OCI-M2 (cell line): ENCODE measurements at regions not wholly inside any gene's neighbourhood (a gene's known extent, or its start where the extent isn't known, plus 50 kb on each side); places are given as distances from the start of the nearest gene placed in this dataset.

Experiments
- DNase-seq: peaks from one replicate; lab custom pipeline; 2025; ENCODE audit not compliant: unreplicated experiment; lab: John Stamatoyannopoulos, UW

GRCh38 chr15:94887391-94887790, 656.0 kb downstream of the MCTP2 start:
- no peak for DNase-seq

GRCh38 chr15:94889153-94889552, 657.8 kb downstream of the MCTP2 start:
- no peak for DNase-seq

GRCh38 chr15:94893091-94893490, 661.7 kb downstream of the MCTP2 start:
- no peak for DNase-seq

- DNase-seq: no peak
Measured at GRCh38 chr15:94894056-94894455, 662.7 kb downstream of the MCTP2 start.

DNA sequence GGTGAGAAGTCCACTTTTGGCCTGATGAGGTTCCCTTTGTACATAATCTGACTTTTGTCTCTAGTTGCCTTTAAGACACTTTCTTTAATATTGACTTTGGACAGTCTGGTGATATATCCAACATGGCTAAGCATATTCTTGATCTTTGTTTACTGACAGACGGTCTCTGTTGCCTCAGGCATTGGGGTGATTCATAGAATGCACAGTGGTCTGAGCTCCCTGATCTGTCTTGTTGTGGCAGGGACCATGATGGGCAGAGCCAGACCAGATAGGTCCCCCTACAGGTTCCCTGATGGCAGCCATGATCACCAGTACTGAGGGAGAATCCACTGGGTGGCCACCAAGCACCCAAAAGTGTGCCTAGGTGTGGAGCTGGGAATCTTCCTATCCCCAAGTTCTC, 678.1 kb downstream of the MCTP2 start:
- no peak for DNase-seq

DNA sequence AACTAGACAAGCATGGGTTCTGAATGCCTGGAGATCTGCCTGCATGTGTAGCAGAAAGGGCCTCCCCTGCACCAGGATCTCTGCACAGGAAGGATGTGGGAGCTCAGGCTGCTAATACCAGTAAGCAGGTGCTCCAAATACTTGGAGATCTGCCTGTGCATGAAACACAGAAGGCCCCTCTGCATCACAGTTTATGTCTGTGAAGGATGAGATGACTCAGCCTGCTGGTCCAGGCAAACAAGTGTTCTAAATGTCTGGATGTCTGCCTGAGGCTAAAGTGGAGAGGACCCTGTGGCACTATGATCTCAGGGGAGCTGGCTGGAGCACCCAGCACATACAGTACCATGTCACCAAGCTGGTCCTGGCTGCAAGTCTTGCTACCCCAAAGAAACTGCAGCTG, 678.8 kb downstream of the MCTP2 start:
- DNase-seq: no peak

DNA sequence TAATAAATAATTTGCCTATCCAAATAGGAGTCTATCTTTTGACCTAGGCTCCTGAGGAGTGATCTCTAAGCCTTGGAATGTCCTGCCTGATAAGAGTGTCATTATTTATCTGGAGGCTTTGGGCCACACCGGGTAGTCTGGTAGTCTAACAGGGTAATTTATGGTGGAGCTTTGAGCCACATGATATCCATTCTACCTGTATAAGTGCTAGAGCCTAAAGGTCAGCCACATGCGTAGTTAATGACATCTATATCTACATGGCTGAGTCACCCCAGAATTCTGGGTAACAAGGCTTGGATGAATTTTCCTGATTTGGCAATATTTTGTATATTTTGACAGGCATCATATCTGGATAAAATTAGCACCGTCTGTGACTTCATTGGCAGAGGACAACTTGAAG, 681.4 kb downstream of the MCTP2 start:
- no peak for DNase-seq

GRCh38 chr15:94917068-94917467, 685.7 kb downstream of the MCTP2 start:
- DNase-seq: no peak

- DNase-seq: no peak
Measured at GRCh38 chr15:94921936-94922335, 690.6 kb downstream of the MCTP2 start.

DNA sequence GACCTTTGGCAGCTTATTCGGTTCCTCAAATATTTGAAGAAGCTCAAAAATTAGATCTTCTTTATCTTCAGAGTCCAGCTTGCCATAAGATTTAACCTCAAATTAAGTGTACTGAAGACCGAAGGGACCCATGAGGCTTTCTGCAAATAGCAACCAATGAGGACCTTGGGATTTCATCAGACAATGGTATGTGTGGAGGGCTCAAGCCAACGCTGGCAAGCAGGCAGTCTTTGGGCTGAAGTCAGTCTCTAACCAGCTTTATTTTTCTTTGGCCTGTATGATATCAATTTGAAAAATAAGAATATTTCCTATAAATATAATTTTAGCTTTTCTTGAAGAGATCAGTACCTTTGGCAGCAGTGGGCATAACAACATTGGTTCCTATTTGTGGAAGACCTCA, 692.7 kb downstream of the MCTP2 start:
- DNase-seq: no peak

- no peak for DNase-seq
Measured at GRCh38 chr15:94924971-94925598, 693.7 kb downstream of the MCTP2 start.

GRCh38 chr15:94925680-94926079, 694.3 kb downstream of the MCTP2 start:
- no peak for DNase-seq

GRCh38 chr15:94927003-94927402, 695.6 kb downstream of the MCTP2 start:
- DNase-seq: no peak

DNA sequence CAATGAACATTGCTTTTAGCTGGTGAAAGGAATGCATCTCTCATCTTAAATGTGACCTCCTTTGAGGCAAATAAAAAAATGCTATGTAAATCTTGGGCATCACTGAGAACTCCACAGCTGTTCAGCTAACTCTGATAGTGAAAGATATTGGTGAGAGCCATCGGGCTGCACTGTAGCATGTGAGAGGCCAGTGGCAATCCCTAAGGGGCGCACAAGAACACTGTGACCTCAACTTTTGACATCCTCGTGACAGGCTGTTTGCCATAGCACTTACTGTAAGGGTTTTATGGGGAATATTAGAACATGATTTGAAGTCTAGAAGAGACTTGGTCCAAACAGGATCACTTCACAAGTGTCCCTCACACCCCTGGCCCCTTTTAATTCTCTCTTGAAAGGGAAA, 697.9 kb downstream of the MCTP2 start:
- no peak for DNase-seq

DNA sequence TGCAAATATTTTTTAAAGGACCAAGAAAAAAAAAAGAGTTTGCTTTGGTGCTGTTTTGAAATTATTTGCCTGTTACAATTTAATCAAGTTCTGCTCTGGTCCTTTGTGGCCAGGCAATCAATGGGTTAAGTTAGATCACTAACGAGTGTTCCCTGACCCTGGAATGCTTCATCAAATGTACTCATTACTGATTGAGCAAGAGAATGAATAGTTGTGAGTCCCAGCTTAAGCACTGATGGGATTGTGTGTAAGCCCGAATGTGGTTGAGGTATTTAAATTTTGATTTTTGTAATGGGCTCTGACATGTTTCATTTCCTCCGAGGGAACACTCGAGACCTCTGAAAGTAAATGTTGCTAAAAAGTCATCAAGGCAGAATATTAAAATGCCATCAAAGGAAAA, 699.1 kb downstream of the MCTP2 start:
- no peak for DNase-seq

GRCh38 chr15:94930960-94931359, 699.6 kb downstream of the MCTP2 start:
- DNase-seq: no peak

- no peak for DNase-seq
Measured at GRCh38 chr15:94934440-94934839, 703.1 kb downstream of the MCTP2 start.

- no peak for DNase-seq
Measured at GRCh38 chr15:94937242-94937641, 705.9 kb downstream of the MCTP2 start.

- no peak for DNase-seq
Measured at GRCh38 chr15:94943888-94944287, 712.5 kb downstream of the MCTP2 start.

DNA sequence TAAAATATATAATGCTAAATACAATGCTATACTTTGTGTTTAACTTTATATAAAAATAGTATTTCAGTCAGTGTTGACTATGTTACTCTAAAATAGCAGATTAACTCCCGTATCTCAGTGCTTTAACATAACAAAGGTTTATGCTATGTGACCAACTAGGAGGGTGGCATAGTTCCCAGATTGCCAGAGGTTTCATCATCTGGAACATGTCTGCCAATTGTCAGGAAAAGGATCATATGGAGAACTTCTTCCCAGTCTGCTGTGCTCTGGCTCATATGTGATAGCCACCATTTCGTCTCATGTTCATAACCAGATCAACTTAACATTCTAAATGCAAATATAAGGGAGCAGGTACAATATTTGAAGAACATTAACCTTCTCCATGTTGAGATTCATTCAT, 720.2 kb downstream of the MCTP2 start:
- DNase-seq: no peak

DNA sequence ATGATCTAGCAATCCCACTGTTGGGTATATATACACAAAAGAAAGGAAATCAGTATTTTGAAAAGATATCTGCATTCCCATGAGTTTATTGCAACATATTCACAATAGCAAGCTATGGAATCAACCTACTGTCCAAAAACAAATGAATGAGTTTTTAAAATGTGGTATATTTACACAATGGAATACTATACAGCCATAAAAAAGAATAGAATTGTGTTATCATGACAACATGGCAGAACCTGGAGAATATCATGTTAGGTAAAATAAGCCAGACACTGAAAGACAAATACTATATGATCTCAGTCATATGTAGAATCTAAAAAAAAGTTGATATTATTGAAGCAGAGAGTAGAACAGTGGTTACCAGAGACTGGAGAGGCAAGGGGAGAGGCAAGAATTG, 732.6 kb downstream of the MCTP2 start:
- DNase-seq: no peak

DNA sequence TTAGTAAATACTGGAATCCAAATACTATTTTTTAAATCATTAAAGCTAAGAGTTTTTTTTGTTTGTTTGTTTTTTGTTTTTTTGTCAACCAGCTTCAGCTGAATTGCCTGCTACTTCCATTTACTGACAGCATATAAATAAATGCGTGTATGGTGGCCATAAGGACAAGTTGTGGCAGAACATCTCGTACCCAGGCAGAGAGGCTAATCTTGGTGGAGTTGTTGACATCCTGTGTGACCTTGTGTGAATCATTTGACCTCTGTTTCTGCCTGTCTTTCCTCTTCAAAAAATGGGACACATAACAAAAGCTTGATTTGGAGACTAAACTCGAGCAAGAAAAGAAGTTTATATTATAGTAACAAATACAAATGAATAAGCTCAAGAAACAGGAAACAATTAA, 734.2 kb downstream of the MCTP2 start:
- DNase-seq: no peak

- no peak for DNase-seq
Measured at GRCh38 chr15:94968133-94968532, 736.8 kb downstream of the MCTP2 start.

- no peak for DNase-seq
Measured at GRCh38 chr15:94970096-94970495, 738.7 kb downstream of the MCTP2 start.
